ENCODE measurements at regions not wholly inside any gene's neighbourhood (a gene's known extent, or its start where the extent isn't known, plus 50 kb on each side); places are given as distances from the start of the nearest gene placed in this dataset.

- no peak for DNase-seq
Measured at GRCh38 chr7:68417659-68418058, 1180.6 kb upstream of the AUTS2 start.

- no peak for DNase-seq
Measured at GRCh38 chr7:68420342-68421192, 1177.7 kb upstream of the AUTS2 start.

GRCh38 chr7:68421712-68422111 is 1176.6 kb upstream of the AUTS2 start:
- no peak for DNase-seq

GRCh38 chr7:68422281-68422680 is 1176.0 kb upstream of the AUTS2 start:
- DNase-seq = no peak

- DNase-seq = no peak
Measured at GRCh38 chr7:68423356-68423755, 1174.9 kb upstream of the AUTS2 start.

- no peak for DNase-seq
Measured at GRCh38 chr7:68424658-68425297, 1173.5 kb upstream of the AUTS2 start.

- no peak for DNase-seq
Measured at GRCh38 chr7:68425377-68425776, 1172.9 kb upstream of the AUTS2 start.

GRCh38 chr7:68429411-68430117 is 1168.7 kb upstream of the AUTS2 start:
- DNase-seq = no peak

- DNase-seq = no peak
Measured at GRCh38 chr7:68432585-68432984, 1165.7 kb upstream of the AUTS2 start.

- DNase-seq = no peak
Measured at GRCh38 chr7:68433462-68434070, 1164.7 kb upstream of the AUTS2 start.

- DNase-seq = no peak
Measured at GRCh38 chr7:68434857-68435256, 1163.4 kb upstream of the AUTS2 start.

GRCh38 chr7:68438016-68438415 is 1160.3 kb upstream of the AUTS2 start:
- no peak for DNase-seq

GRCh38 chr7:68438811-68439210 is 1159.5 kb upstream of the AUTS2 start:
- DNase-seq = no peak

- no peak for DNase-seq
Measured at GRCh38 chr7:68439897-68440296, 1158.4 kb upstream of the AUTS2 start.

- no peak for DNase-seq
Measured at GRCh38 chr7:68440866-68441265, 1157.4 kb upstream of the AUTS2 start.

- DNase-seq = no peak
Measured at GRCh38 chr7:68441645-68442044, 1156.6 kb upstream of the AUTS2 start.

GRCh38 chr7:68442931-68443631 is 1155.2 kb upstream of the AUTS2 start:
- DNase-seq = no peak

- DNase-seq = no peak
Measured at GRCh38 chr7:68444042-68444441, 1154.2 kb upstream of the AUTS2 start.

- DNase-seq = no peak
Measured at GRCh38 chr7:68444956-68445355, 1153.3 kb upstream of the AUTS2 start.

GRCh38 chr7:68446183-68446582 is 1152.1 kb upstream of the AUTS2 start:
- DNase-seq = no peak

- no peak for DNase-seq
Measured at GRCh38 chr7:68449099-68449498, 1149.2 kb upstream of the AUTS2 start.

- DNase-seq = no peak
Measured at GRCh38 chr7:68449816-68450215, 1148.5 kb upstream of the AUTS2 start.

- DNase-seq = no peak
Measured at GRCh38 chr7:68454931-68455330, 1143.3 kb upstream of the AUTS2 start.

Data from effector CD4-positive, alpha-beta T cell (primary cell).